ENCODE measurements at regions not wholly inside any gene's neighbourhood (a gene's known extent, or its start where the extent isn't known, plus 50 kb on each side); places are given as distances from the start of the nearest gene placed in this dataset.
"Not testable (repeated sequence)": the region's sequence is repeated elsewhere in the genome, so short reads cannot be mapped to it uniquely, and the experiment has no call there.

DNA sequence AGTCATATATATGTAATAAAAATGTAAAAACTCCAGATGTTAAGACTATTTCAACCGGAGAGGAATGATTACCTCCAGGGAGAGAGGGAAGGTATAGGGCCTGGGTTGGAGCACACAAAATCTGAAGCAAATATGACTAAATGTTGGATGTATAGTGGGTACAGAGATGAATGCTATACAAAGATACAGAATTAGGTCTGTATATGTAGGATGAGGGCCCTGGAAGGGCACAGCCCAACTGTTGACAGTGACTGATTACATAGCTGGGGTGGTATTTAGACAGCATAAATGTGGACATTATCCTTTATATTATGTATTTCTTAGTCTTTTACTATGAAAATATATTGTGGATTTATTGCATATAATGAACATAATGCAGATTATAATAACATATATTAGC is 94.4 kb upstream of the SPATA12 start:
- no peak overlapping the region for H3K27ac ChIP-seq (ENCODE audit: low read depth, low read length)
- WGBS, 3 donors = 93 to 97% (median 95%) methylated on average over 1 of the region's 1 CpG

- WGBS, 3 donors = 94 to 100% (median 97%) methylated on average over 2 of the region's 2 CpGs
- no peak overlapping the region for H3K27ac ChIP-seq (ENCODE audit: low read depth, low read length)
These were observed 97.5 kb upstream of the SPATA12 start for GRCh38 chr3:56962922-56963321.

DNA sequence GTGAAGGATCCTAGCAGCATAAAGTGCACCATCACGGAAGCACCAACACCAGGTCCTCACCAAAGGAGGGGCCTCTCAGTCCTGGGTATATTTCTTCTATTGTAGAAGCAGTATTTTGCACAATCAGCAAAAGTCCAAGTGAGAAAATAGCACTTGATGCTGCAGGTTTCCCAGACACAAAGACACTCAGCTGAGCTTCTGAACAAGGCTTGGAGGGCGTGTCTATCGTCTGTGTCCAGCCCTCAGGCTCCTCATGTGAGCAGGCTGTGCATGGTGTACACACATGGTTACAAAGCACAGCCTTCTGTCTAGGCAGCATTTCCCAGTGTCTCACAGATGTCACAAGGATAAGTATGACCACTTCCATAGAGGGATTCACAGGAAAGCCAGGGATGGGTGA is 98.3 kb upstream of the SPATA12 start:
- no peak overlapping the region for H3K27ac ChIP-seq (ENCODE audit: low read depth, low read length)
- 86 to 89% (median 86%) methylated on average over 3 of the region's 3 CpGs for WGBS, 3 donors

DNA sequence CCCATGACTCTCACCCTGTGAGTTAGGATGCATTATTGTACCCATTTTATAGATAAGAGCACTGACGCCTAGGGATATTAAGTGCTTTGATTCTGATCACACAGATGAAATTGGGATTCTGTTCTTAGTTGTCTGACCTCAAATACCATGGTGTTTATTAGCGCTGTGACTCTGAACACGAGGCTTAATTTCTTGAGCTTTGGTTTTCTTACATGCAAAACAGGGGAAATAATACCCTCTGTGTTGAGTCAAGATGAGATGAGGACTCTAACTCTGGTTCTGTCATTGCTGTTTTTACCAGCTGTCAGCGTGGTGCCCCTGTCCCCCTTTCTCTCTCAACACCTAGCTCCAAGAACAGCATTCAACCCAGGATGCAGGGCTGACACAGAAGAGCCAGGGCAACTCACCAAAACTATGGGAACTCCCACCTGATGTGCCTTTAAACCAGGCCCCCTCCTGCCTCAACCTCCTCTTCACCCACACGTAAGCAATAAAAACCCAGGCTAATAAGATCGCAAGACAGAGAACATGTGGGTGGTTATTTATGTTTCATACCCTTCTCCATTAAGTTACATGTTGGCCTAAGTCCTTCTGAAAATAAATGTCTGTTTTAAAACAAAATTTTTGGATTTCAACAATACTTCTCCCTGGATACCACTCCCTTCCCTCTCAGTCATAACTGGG is 100.1 kb upstream of the SPATA12 start:
- 78 to 91% (median 88%) methylated on average over 6 of the region's 6 CpGs for WGBS, 3 donors

DNA sequence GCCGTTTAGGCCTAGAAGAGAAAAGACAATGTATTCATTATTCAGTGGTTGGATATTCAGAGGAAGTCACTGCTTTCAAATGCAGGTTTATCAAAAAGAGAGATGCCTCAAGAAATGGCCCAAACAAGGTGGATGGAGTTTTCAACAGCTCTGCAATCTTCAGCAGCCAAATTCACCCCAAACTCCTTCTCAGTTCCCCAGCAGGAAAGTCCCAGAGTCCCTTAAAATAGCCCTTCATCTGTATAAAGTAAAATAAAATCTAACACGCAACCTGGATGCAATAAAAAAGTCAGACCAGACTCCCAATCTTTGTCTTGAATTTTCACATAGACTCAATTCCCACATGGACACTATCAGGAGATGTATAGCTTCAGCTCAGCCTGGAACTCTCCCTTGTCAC is 101.6 kb upstream of the SPATA12 start:
- no peak overlapping the region for H3K27ac ChIP-seq (ENCODE audit: low read depth, low read length)
- 92 to 95% (median 93%) methylated on average over 2 of the region's 2 CpGs for WGBS, 3 donors

More for the DNA sequence above, 100.1 kb upstream of the SPATA12 start:
- no peak overlapping the region for H3K27ac ChIP-seq (ENCODE audit: low read depth, low read length)

- 95 to 98% (median 97%) methylated on average over 2 of the region's 2 CpGs for WGBS, 3 donors
- no peak overlapping the region for H3K27ac ChIP-seq (ENCODE audit: low read depth, low read length)
These were observed 102.9 kb upstream of the SPATA12 start for GRCh38 chr3:56957522-56957921.

GRCh38 chr3:56956906-56957305 is 103.6 kb upstream of the SPATA12 start:
- 95 to 98% (median 96%) methylated on average over 3 of the region's 3 CpGs for WGBS, 3 donors
- no peak overlapping the region for H3K27ac ChIP-seq (ENCODE audit: low read depth, low read length)

DNA sequence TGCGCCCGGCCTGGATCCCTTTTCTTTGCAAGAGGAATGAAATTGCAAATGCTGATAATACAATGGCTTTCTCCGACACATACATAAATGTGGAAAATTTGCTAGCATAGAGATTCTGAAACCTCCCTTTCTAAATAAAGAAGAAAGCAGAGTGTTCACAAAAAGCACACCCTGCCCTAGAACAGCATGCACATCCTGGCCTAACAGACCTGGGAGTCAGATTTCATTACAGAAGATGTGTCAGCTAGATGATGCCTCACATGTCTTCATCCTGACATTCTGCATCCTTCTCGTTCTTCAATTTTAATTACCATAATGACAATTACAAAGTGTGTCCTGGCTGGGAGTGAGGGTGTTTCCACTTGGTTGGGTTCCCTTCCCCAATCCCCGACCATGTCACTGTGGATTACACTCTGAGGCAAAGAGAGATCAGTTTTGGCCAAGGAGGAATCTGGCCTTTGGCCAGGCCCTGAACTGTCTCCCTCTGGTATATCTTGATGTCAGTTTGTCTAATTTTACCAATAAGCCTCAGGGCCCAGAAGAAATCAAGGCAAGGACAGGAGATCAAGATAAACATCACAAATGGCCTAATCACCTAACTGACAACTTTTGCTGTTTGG is 104.9 kb upstream of the SPATA12 start:
- 82 to 90% (median 87%) methylated on average over 5 of the region's 5 CpGs for WGBS, 3 donors
- H3K27ac ChIP-seq (ENCODE audit: low read depth, low read length) = no peak overlapping the region

- WGBS, 3 donors = 85 to 98% (median 93%) methylated on average over 1 of the region's 1 CpG
These were observed 106.3 kb upstream of the SPATA12 start for GRCh38 chr3:56954125-56954524.

DNA sequence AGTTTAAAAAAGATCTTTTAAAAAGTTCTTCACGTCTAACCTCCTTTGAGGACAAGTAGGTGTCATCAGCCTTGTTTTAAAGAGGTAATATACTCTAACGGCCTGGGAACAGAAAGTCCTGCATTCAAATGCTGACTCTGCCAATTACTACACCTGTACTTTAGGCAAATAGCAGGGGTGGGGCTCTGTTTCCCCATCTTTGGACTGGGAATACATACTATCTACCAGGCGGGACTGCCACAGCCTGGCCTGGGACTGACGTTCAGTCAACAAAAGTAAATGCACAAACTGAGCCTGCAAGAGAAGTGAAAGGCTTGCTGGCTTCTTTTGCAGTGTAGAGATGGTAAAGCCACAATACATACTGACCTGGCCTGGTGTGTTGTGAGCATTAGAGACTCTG is 107.6 kb upstream of the SPATA12 start:
- H3K27ac ChIP-seq (ENCODE audit: low read depth, low read length) = no peak overlapping the region
- WGBS, 3 donors = 89 to 95% (median 90%) methylated on average over 4 of the region's 4 CpGs

More at GRCh38 chr3:56954125-56954524, 106.3 kb upstream of the SPATA12 start:
- H3K27ac ChIP-seq (ENCODE audit: low read depth, low read length) = no peak overlapping the region

GRCh38 chr3:56952061-56952460 is 108.4 kb upstream of the SPATA12 start:
- 53 to 89% (median 73%) methylated on average over 1 of the region's 1 CpG for WGBS, 3 donors
- H3K27ac ChIP-seq (ENCODE audit: low read depth, low read length) = no peak overlapping the region

DNA sequence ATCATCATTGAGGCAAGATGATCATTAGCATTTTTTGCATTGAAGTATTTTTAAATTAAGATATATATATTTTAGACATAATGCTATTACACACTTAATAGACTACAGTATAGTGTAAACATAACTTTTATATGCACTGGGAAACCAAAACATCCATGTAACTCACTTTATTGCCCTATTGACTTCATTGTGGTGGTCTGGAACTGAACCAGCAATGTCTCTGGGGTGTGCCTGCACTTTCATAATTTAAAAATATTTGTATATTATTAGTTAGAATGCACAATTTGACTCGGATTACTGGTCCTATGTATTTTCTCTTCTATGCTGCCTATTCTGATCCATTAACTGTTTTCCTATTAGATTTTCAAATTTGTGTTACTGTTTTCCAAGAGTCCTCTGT is 109.1 kb upstream of the SPATA12 start:
- no peak overlapping the region for H3K27ac ChIP-seq (ENCODE audit: low read depth, low read length)
- 50 to 67% (median 65%) methylated on average over 1 of the region's 1 CpG for WGBS, 3 donors

- H3K27ac ChIP-seq (ENCODE audit: low read depth, low read length) = not testable (repeated sequence)
- WGBS, 3 donors = 66 to 97% (median 94%) methylated on average over 5 of the region's 5 CpGs
These were observed 115.1 kb upstream of the SPATA12 start for GRCh38 chr3:56945378-56945777.

DNA sequence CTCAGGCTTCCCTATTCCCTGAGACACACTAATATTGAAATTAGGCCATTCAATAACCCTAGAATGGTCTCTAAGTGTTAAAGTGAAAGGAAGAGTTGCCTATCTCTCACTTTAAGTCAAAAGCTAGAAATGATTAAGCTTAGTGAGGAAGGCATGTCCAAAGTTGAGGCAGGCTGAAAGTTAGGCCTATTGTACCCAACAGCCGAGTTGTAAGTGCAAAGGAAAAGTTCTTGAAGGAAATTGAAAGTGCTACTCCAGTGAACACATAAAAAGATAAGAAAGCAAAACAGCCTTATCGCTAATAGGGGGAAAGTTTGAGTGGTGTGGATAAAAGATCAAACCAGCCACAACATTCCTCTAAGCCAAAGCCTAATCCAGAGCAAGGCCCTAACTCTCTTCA is 117.9 kb upstream of the SPATA12 start:
- H3K27ac ChIP-seq (ENCODE audit: low read depth, low read length) = no peak overlapping the region
- 55 to 81% (median 71%) methylated on average over 2 of the region's 2 CpGs for WGBS, 3 donors

- WGBS, 3 donors = 92 to 96% (median 93%) methylated on average over 4 of the region's 4 CpGs
These were observed 119.5 kb upstream of the SPATA12 start for GRCh38 chr3:56940976-56941375.

GRCh38 chr3:56940321-56940720 is 120.1 kb upstream of the SPATA12 start:
- WGBS, 3 donors = 71 to 85% (median 84%) methylated on average over 4 of the region's 4 CpGs
- no peak overlapping the region for H3K27ac ChIP-seq (ENCODE audit: low read depth, low read length)

More at GRCh38 chr3:56940976-56941375, 119.5 kb upstream of the SPATA12 start:
- no peak overlapping the region for H3K27ac ChIP-seq (ENCODE audit: low read depth, low read length)

GRCh38 chr3:56939834-56940233 is 120.6 kb upstream of the SPATA12 start:
- H3K27ac ChIP-seq (ENCODE audit: low read depth, low read length) = no peak overlapping the region
- WGBS, 3 donors = 86 to 94% (median 88%) methylated on average over 1 of the region's 1 CpG

DNA sequence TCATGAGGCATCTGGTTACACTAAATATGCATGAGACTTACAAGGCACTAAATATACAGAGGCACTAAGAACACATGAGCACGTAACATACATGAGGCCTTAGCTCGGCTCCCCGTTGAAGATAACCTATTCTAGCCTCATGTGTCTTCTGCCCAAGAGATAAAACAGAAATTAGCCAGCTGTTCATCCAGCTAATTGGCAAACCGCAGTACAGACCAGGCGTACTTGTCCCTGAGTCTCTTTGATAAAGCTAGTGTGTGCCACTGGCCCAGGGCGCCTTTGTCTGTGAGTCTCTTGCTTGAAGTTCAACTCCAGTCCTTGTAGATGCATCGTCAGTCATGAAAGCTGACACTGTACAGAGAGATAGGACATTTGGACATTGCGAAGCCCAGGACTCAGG is 121.9 kb upstream of the SPATA12 start:
- H3K27ac ChIP-seq (ENCODE audit: low read depth, low read length) = no peak overlapping the region
- 93 to 95% (median 95%) methylated on average over 8 of the region's 8 CpGs for WGBS, 3 donors

DNA sequence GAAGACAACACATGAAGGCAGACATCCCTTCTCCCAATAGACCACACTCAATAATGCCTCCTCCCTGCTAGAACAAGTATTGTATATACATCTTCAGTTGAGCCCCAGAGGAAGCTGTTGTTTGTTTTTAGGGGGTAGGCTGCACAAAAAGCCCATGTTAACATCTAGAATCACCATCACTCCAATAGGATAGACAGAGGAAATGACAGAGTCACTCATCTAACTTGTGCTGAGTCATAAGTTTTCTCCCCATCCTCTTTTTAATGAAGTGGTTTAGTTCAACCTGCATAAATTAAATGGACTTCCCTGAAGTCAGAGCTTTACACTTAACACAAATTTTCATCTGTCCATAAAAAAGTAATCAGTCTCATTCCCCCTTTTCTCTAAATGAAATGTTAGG is 122.9 kb upstream of the SPATA12 start:
- no peak overlapping the region for H3K27ac ChIP-seq (ENCODE audit: low read depth, low read length)

DNA sequence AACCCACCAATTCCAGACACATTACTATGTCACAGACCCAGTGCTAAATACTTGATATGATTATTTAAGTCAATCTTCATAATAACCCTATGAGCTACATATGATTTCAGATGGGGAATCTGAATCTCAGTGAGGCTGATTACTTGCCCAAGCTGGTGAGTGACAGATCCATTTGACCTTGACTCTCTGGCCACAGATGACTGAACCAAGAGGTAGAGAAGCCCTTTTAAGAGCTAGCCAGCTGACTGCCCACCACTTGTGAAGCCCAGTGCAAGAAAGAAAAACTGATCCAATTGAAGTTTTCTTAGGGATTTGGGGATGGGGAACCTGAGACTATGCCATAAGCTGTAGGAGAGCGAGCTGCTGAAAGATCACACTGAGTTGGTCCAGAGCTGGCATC is 124.7 kb upstream of the SPATA12 start:
- no peak overlapping the region for H3K27ac ChIP-seq (ENCODE audit: low read depth, low read length)
- 94 to 98% (median 96%) methylated on average over 1 of the region's 1 CpG for WGBS, 3 donors

Measured in adipose tissue (tissue), 3 donors.